GM08714 (cell line): ENCODE measurements at regions not wholly inside any gene's neighbourhood (a gene's known extent, or its start where the extent isn't known, plus 50 kb on each side); places are given as distances from the start of the nearest gene placed in this dataset.

Experiments used
- H3K4me3 ChIP-seq: fragments of 200-500 bp; sonication (Bioruptor generic); 2 replicates; pipeline ENCODE4 v1.5.1; 2014; ENCODE audit warnings: mild to moderate bottlenecking, low read length, inconsistent platforms
- ZNF274 ChIP-seq: IDR thresholded peaks from 2 replicates; pipeline ENCODE4 v1.6.1; 2012; ENCODE audit warnings: mild to moderate bottlenecking, low read depth, low read length

DNA sequence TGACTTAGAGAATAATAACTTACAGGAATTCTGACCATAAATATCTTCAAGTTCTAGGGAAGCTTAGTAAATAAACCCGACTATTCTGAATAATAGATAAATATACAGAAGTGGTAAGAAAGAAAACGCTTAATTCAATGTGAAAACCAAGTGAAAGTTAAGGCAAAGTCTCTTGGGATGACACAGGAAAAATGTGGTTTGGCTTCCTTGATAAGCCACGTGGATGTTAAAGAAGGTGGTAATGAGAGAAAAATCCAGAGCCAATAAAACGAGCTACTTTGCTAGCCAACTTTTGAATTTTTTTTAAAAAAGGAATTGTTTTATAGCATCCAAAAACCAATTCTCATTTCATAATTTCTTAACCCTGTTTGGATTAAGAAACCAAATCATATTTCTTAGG is 166.2 kb upstream of the VRK2 start:
- H3K4me3 ChIP-seq: no peak overlapping the region
- TF ChIP-seq ZNF274: no peak

DNA sequence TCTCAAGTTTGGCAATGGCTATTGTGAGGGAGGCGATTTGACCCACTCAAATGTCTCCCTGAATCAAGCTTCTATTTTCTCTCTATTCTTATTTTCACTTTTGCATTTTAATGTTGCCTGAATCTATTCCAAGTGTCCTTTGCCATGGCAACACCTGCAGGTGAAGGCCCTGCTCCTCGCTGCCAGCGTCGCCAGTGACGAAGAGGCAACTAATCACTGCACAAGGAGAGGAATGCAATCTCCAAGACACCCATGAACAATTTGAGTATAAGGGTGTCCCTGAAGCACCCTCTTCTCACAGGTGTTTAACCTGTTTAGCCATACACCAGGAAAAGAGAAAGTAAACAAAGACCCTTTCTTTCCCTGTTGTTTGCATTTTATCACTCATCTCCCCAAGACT is 165.6 kb upstream of the VRK2 start:
- H3K4me3 ChIP-seq: no peak overlapping the region
- TF ChIP-seq ZNF274: no peak

DNA sequence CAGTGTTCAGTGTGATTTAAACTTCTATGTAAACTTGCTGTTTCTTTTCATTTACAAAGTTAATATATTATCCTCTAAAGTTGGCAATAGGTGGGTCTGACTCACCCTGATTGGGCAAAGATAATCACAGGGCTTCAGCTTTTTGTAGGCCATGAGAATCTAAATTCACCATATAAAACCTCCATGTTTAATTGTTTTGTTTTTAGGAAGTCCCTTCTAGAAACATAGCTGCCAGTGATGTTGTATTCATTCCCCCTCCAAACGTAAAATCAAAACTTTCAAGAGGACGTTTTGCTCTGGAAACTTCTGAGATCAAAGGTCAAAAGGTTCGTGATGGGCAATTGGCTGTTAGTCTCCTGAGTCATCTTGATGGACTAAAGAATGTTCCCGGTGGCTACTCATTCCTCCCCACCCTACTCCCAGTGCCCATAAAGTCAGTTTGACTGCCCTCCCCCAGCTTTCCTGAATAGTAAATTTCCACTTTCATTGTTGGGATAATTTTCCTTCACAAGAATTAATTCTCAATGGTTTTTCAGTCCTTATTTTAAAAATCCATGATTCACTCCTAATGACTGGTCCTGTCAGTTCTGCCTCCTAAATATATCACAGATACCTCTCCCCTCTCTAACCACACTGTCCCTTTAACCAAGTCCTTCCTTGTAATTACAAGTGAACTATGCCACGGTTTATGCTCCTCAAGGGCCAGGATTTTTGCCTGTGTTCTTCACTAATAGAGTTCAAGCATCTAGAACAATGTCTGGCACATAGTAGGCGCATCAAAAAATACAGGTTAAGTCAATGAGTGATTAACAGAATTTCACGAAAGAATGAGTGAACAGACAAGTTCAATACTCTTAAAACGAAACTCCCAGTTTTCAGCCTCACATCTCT is 164.4 kb upstream of the VRK2 start:
- H3K4me3 ChIP-seq: no peak overlapping the region
- no peak for TF ChIP-seq ZNF274

DNA sequence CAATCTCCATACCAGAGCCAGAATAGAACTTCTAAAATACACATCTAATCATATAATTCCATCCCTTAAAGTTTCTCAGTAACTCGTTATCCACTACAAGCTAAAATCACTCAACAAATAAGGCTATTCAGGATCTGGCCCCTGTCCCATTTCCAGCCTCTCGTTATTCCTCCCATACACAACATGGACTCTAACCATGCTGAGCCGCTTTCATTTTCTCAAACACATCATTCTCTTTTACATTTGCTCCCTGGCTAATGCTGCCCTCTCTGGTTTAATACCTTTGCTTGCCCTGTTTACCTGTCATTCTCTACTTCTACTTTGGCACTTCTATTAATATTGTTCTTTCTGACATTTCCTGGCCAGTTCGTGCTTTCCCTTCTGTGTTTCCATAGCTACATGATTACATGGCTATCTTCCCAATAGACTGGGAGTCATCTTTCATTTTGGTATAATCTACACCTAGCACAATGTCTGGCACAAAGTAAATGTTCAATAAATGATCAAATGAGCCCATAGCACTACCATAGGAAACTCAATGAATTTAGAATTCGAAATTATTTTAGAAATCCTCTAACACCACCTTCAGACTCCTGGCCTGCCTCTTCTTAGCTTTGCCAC is 163.6 kb upstream of the VRK2 start:
- H3K4me3 ChIP-seq: no peak overlapping the region
- TF ChIP-seq ZNF274: no peak

DNA sequence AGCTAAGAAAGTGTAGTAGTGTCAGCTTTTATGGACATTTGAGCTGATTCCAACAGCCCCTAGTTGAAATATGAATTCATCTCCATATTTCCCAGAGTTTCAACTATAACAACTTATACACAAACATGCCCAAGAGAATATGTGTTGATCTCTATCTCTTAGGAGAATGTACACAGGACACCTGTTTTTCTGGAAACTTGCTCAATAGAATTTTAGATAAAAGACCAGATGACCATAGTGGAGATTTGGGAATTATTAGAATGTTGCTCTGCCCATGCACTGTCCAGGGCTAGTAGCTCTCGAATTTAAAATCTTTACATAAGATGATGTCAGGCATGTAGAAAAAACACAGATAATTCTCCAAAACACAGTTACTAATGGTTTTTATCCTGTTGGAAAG is 162.3 kb upstream of the VRK2 start:
- H3K4me3 ChIP-seq: no peak overlapping the region
- no peak for TF ChIP-seq ZNF274

DNA sequence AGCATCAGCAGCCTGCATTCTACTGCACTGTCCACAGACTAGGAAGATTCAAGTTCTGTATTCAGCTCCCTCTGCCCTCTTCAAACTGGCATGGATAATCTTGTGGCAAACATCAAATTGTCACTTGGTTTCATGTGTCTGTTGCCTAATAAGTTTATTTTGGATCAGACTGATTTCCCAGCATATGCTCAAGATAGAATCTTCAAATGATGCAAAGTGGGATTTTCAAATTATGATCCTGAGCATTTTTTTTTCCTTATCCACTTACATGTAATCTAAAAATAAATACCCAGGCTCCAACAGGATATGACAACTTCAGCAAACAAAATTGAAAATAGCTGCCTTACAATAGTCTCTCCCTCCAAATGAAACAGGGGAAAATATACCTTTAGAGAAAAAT is 160.9 kb upstream of the VRK2 start:
- no peak overlapping the region for H3K4me3 ChIP-seq
- TF ChIP-seq ZNF274: no peak

DNA sequence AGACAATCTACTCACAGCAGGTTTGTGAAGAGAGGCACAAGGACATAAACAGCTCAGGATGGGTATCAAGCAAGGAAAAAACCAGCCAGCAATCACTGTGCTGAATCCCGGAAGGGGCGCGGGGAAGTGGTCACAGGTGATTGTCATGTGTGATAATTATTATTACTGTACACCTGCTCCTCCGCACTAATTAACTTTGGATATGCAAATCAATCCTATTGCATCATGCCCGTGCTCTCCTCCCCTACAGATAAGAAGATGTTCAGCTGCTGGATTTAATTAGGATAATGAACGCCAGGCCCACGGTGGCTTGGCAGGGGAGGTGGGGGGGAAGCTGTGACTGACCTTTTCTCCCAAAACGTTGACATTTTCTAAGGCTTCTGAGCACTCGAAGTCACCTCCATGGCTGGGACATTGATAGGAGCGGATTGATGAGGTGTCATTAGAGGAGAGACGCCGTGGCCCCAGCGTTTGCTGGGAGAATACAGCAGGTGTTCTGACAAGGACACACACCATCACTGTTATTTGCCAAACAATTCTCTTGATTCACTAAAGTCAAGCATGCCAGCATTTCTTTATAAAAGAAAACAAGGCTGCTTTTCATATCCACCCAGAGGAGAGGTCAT is 160.3 kb upstream of the VRK2 start:
- H3K4me3 ChIP-seq: no peak overlapping the region
- TF ChIP-seq ZNF274: no peak

DNA sequence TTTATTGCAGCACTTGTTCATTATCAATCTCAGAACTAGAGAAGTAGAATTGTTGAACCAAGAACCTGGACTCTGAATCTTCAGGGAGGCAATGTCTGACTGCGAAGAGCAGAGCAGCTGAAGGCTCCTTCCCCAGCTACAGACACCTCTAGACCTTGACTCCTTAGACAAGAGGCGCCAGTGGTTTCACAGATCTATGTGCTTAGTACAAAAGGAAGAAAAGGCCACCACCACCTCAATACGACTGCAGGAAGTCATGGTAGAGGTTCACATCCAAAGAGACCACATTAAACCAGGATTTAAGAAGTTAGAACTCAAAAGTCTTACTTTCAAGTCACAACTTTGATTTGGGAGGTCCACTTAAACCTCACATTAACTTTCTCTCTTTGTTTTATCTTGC is 158.1 kb upstream of the VRK2 start:
- TF ChIP-seq ZNF274: no peak
- H3K4me3 ChIP-seq: no peak overlapping the region

DNA sequence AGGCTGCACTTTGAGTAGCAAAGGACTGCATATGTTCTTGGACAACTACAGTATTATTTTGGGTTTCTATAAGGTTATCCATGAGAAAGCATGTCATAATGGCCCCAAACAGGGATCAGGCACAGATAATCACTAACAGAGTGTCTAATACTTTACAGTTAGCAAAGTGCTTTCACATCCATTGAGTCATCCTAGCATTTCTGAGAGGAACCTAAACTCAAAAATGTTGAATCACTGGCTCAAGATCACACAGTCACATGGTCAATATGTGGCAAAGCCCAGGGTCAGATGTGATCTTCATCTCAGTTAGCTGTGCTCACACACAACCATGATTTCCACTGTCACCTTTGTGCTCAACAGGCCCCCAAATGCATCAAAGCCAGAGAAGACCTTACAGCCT is 156.1 kb upstream of the VRK2 start:
- no peak for TF ChIP-seq ZNF274
- no peak overlapping the region for H3K4me3 ChIP-seq

DNA sequence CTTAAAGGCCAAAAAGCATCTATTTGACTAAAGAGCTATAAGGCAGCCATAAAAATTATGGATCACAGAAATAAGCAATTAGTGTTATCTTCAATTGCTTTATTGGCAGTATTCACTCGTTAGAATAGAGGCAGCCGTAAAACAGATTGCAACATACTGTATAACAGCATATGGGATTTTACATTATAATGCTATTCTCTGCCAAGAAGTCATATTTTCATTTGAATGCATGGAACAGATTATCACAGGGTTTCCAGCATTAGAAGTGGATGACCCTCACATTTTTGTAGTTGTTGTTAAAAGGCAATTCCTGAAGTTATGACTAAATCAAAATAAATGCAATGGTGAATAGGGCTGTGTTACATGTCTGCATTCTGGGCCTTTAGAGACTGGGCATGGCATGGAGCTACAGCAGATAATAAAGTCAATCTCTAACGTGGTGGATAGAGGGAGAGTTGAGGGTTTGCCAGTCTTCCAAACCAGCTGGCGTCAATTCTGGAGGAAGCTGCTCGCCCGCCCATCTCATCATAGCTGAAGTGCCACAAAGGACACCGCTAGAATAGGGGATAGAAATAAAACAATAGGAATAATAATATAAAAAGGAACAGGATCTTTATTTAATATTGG is 155.4 kb upstream of the VRK2 start:
- no peak for TF ChIP-seq ZNF274
- H3K4me3 ChIP-seq: no peak overlapping the region

DNA sequence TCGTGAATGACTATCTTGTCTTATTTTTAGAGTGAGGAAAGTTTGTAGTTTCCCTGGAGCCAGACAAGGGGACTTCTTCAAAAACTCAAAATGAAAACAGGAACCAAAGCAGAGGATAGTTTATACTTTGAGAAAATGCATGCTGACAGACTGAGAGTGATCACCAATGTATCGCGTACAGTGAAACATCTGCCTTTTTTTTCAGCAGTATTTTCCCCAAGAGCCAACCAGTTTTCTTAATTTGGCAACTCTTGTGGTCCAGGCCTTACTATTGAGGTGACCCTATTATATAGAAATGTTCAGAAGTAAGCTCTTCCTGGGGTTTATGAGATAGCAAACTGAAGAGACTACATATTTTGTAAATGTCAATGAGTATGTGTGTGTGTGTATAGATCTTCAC is 153.7 kb upstream of the VRK2 start:
- H3K4me3 ChIP-seq: no peak overlapping the region
- no peak for TF ChIP-seq ZNF274

DNA sequence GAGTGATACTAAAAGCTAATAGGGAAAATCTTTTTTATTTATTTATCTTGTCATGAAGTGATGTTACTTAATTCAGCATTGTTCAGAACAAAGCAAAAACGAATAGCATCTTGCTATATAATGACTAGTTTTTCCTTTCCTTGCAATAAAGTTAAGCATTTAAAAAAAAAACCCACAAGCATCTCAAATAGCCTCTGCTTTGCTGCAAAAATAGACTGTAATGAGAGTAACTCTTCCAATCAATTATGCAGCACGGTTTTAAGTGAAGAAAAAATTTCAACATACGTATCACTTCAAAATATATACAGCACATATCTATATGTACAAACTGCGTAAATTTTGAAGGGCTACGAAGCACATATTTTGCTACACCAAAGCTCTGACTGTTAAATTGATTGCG is 153.3 kb upstream of the VRK2 start:
- TF ChIP-seq ZNF274: no peak
- H3K4me3 ChIP-seq: no peak overlapping the region

DNA sequence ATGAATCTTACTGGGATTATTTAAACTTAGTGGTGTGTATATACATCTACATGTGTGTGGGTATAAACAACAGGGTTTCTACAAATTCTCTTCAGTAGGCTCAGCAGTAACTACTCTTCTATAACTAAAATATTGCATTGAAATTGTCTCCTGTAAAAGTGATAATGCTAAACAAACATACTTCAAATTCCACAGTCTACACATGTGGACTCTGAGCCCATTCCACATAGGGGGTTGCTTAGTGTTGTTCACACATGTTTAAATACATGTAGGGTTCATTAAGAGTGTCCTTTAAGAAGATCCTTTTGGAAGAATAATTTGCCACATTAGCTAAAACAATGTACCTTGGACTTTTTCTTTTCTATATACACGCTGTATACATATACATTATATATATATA is 152.8 kb upstream of the VRK2 start:
- no peak overlapping the region for H3K4me3 ChIP-seq
- no peak for TF ChIP-seq ZNF274

DNA sequence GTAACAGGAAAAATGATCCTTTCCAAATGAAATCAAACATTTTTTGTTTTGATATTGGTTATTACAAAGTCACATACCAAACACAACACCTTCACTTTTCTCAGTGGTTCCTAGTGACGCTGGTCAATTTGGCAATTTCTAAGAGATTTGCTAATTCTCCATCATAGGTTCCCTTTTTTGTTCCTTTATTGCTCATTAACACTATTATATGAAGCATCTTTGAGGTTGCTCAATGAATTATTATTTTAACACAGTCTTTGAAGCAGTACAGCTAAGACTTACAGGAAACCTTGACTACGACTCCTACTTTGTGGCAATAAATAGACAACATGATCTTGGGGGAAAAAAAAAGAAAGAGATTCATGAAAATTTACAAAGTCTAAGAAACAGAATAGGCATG is 152.2 kb upstream of the VRK2 start:
- no peak for TF ChIP-seq ZNF274

DNA sequence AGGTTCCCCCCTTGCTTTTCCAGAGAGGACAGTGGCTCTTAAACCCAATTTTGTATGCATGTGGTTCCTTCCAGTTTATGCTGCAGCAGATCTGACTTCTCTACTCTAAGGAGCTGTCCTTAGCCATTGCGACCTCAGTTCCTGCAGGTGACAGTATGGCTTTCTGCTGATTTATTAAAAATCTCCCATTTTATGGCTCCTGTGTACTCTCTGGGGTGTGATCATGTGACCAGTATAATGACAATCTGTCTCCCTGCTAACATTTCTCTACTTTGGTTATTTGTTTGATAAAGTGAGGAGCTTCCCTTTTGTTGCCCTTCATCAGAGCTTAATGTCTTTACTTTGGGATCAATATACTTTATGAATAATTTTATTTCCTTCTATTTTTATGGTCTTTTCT is 148.7 kb upstream of the VRK2 start:
- H3K4me3 ChIP-seq: no peak overlapping the region
- no peak for TF ChIP-seq ZNF274

More for the DNA sequence above, 152.2 kb upstream of the VRK2 start:
- no peak overlapping the region for H3K4me3 ChIP-seq
